ENCODE measurements at regions not wholly inside any gene's neighbourhood (a gene's known extent, or its start where the extent isn't known, plus 50 kb on each side); places are given as distances from the start of the nearest gene placed in this dataset.

DNA sequence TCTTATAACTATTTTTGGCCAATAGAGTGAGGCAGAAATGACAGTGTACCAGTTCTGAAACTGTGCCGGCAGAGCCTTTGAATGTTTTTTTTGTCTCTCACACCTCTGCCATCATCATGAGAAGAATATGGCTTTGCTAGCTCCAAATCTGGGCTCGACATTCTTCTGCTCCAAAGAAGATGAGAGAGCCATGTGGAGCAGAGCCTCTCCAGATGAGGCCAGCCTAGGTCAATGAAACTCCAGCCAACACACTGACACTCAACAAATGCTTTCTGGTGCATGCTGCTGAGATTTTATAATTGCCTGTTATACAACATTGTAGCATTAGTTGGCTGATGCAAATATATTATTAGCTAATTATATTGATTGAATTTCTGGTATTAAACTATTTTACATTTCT is 154.7 kb downstream of the SLC38A4 start:
- Histone ChIP-seq H3K9me3 (no peaks in the 10 kb centered on the region), H3K27ac (no peak overlapping the region), H3K4me1 (ENCODE audit: control insufficient read depth in 1 of 2, low read depth in 2 of 2) (peaks cover 0 to 3% of the 10 kb centered on the region in 2 donors), H3K36me3 (no peaks in the 10 kb centered on the region), H3K4me3 (no peak overlapping the region), H3K27me3 (replicated peaks; ENCODE audit: insufficient read depth) (no peaks in the 10 kb centered on the region)
- TF ChIP-seq, protein P1, sequence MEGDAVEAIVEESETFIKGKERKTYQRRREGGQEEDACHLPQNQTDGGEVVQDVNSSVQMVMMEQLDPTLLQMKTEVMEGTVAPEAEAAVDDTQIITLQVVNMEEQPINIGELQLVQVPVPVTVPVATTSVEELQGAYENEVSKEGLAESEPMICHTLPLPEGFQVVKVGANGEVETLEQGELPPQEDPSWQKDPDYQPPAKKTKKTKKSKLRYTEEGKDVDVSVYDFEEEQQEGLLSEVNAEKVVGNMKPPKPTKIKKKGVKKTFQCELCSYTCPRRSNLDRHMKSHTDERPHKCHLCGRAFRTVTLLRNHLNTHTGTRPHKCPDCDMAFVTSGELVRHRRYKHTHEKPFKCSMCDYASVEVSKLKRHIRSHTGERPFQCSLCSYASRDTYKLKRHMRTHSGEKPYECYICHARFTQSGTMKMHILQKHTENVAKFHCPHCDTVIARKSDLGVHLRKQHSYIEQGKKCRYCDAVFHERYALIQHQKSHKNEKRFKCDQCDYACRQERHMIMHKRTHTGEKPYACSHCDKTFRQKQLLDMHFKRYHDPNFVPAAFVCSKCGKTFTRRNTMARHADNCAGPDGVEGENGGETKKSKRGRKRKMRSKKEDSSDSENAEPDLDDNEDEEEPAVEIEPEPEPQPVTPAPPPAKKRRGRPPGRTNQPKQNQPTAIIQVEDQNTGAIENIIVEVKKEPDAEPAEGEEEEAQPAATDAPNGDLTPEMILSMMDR (IDR thresholded peaks at IDR 0.05), result no peak
- DNase-seq (ENCODE audit: low spot score), result no peak
- no peak for ATAC-seq (ENCODE audit: insufficient number of reproducible peaks, low FRiP score, low read depth)

DNA sequence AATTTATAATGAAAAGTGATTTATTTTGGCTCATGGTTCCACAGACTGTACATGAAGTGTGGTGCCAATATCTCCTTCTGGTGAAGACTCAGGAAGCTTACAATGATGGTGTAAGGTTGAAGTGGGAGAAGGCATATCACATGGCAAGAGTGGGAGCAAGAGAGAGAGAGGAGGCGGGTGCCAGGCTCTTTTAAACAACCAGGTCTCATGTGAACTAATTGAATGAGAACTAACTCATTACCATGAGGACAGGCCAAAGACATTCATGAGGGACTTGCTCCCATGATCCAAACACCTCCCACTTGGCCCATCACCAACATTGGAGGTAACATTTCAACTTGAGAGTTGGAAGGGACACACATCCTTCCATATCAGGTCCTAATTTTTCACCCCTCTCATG is 155.2 kb downstream of the SLC38A4 start:
- no peak overlapping the region for H3K27ac ChIP-seq

DNA sequence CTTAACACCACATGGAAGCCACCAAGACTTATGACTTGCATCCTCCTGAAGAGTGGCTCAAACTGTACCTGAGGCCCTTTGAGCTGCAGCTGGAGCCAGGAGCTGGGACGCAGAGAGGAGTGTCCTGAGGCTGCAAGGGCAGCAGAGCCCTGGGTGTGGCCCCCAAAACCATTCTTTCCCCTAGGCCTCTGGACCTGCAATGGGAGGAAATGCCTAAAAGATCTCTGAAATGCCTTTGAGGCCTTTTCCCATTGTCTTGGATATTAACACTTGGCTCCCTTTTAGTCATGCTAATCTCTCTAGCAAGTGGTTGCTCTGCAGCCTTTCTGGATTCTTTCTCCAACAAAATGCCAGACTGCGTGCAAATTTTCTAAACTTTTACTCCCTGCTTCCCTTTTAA is 156.1 kb downstream of the SLC38A4 start:
- TF ChIP-seq, protein P1 (IDR thresholded peaks at IDR 0.05), result no peak
- Histone ChIP-seq H3K27me3 (replicated peaks; ENCODE audit: insufficient read depth) (no peaks in the 10 kb centered on the region), H3K9me3 (no peaks in the 10 kb centered on the region), H3K27ac (no peak overlapping the region), H3K4me1 (ENCODE audit: control insufficient read depth in 1 of 2, low read depth in 2 of 2) (no peaks in the 10 kb centered on the region), H3K4me3 (no peak overlapping the region), H3K36me3 (no peaks in the 10 kb centered on the region)
- no peak for ATAC-seq (ENCODE audit: insufficient number of reproducible peaks, low FRiP score, low read depth)
- DNase-seq (ENCODE audit: low spot score), result no peak

More for the DNA sequence above, 155.2 kb downstream of the SLC38A4 start:
- TF ChIP-seq, protein P1 (IDR thresholded peaks at IDR 0.05), result no peak
- no peak for DNase-seq (ENCODE audit: low spot score)
- H3K27me3 ChIP-seq (replicated peaks; ENCODE audit: insufficient read depth), result no peaks in the 10 kb centered on the region
- H3K4me3 ChIP-seq, result no peak overlapping the region
- H3K36me3 ChIP-seq, result no peaks in the 10 kb centered on the region
- no peaks in the 10 kb centered on the region for H3K9me3 ChIP-seq
- no peaks in the 10 kb centered on the region for H3K4me1 ChIP-seq (ENCODE audit: control insufficient read depth in 1 of 2, low read depth in 2 of 2)
- no peak for ATAC-seq (ENCODE audit: insufficient number of reproducible peaks, low FRiP score, low read depth)

DNA sequence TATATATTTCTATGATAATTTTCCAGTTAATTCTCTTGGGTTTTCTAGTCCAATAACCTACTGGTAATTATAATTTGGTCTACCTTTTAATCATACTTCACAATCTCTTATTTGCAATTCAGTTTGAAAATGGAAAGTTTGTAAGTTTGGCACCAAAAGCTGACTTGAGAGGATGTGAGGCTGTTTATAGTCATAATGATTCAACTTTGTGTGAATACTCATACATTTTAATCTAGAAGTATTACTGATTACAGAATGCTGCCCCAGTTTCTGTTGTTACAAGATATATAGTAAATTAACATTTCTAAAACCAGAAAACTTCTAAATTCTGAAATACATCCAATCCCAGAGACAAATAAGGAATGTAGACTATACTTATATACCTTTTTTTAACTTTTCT is 158.2 kb downstream of the SLC38A4 start:
- no peaks in the 10 kb centered on the region for H3K27me3 ChIP-seq (replicated peaks; ENCODE audit: insufficient read depth)
- TF ChIP-seq, protein P1 (IDR thresholded peaks at IDR 0.05), result no peak
- no peaks in the 10 kb centered on the region for H3K36me3 ChIP-seq

DNA sequence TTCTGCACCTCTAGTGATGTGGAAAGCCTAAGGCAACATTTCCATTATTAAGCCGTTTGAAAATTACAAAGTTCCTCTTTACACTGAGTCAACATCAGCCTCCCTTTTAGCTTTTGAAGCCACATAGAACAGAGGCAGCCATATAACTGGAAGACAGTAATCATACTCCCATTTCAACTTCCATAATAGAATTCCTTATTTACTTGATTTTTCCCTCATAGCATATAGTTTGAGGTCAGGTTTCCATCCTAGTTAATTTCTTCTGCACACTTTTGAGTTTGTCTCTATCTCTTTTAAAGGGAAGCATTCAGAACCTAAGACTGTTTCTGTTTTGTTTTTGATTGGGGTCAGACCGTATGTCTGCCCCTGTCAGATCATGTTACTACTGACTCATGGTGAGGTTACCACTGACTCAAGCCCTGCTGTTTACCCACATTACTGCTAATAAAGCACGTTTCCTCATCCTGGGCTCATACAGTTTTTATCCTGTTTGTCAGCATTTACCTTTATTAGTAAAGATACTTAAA is 161.0 kb downstream of the SLC38A4 start:
- no peaks in the 10 kb centered on the region for H3K36me3 ChIP-seq
- no peaks in the 10 kb centered on the region for H3K9me3 ChIP-seq
- TF ChIP-seq, protein P1 (IDR thresholded peaks at IDR 0.05), result no peak
- H3K4me3 ChIP-seq, result no peak overlapping the region
- H3K27ac ChIP-seq, result no peak overlapping the region
- H3K4me1 ChIP-seq (ENCODE audit: control insufficient read depth in 1 of 2, low read depth in 2 of 2), result peaks cover 12 to 18% of the 10 kb centered on the region in 2 donors
- ATAC-seq (ENCODE audit: insufficient number of reproducible peaks, low FRiP score, low read depth), result no peak
- DNase-seq (ENCODE audit: low spot score), result no peak
- no peaks in the 10 kb centered on the region for H3K27me3 ChIP-seq (replicated peaks; ENCODE audit: insufficient read depth)

More for the DNA sequence above, 158.2 kb downstream of the SLC38A4 start:
- H3K4me1 ChIP-seq (ENCODE audit: control insufficient read depth in 1 of 2, low read depth in 2 of 2), result no peaks in the 10 kb centered on the region
- ATAC-seq (ENCODE audit: insufficient number of reproducible peaks, low FRiP score, low read depth), result no peak
- no peak overlapping the region for H3K27ac ChIP-seq
- DNase-seq (ENCODE audit: low spot score), result no peak
- H3K9me3 ChIP-seq, result no peaks in the 10 kb centered on the region
- no peak overlapping the region for H3K4me3 ChIP-seq
